A172 (cell line): ENCODE measurements at regions not wholly inside any gene's neighbourhood (a gene's known extent, or its start where the extent isn't known, plus 50 kb on each side); places are given as distances from the start of the nearest gene placed in this dataset.
A peak's percentile ranks its signal among the peaks of the same experiment; 100 is the strongest.
"Not testable (repeated sequence)": the region's sequence is repeated elsewhere in the genome, so short reads cannot be mapped to it uniquely, and the experiment has no call there.

Experiments used
- DNase-seq: peaks from one replicate; pipeline ENCODE4 v3.0.0-alpha.2; 2015; ENCODE audit warnings: low spot score

DNA sequence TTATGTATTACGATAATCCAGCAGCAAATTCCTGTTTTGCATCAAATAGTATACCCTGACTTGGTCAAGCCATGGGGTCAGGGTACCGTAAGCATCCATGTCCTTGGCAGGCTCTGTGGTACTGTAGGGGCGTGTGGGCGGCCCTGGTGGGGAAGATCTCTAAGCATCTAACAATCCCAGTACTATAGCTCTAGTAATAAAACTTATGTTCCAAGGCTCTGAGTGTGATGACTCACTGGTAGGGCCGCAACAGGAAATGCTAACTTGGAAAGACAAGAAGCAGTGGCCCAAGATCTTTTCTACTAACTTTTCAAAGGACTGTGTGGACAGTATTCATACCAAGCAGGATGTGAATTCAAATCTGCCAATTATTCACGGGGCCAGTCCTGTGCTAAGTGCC, 63.8 kb downstream of the CLEC18A start:
- DNase-seq = peak; percentile 31

- not testable (repeated sequence) for DNase-seq
These were observed 65.6 kb downstream of the CLEC18A start for GRCh38 chr16:70016751-70017150.

DNA sequence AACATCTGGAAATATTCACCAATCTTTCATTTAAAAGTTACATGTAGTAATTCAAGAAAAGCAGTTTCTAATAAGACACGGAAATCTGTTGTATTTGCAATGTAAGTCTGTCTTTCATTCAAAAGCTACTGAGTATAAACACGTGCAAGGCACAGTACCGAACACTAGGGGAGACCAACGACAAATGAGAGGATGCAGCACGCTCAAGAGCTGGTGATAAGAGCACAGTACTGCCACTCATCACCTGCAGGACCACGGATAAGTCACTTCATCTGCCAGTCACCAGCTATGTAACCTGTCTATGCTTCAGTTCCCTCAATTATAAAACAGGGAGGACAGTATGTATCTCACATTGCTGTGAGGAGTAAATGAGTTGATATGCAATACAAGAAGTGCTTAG, 67.1 kb downstream of the CLEC18A start:
- DNase-seq = peak; percentile 29

- not testable (repeated sequence) for DNase-seq
These were observed 72.1 kb downstream of the CLEC18A start for GRCh38 chr16:70023207-70023606.

GRCh38 chr16:70023956-70024355, 72.8 kb downstream of the CLEC18A start:
- DNase-seq = not testable (repeated sequence)

GRCh38 chr16:70026165-70026854, 75.2 kb downstream of the CLEC18A start:
- DNase-seq = peak; percentile 9

GRCh38 chr16:70032906-70033305, 81.2 kb upstream of the PDPR start:
- not testable (repeated sequence) for DNase-seq

DNA sequence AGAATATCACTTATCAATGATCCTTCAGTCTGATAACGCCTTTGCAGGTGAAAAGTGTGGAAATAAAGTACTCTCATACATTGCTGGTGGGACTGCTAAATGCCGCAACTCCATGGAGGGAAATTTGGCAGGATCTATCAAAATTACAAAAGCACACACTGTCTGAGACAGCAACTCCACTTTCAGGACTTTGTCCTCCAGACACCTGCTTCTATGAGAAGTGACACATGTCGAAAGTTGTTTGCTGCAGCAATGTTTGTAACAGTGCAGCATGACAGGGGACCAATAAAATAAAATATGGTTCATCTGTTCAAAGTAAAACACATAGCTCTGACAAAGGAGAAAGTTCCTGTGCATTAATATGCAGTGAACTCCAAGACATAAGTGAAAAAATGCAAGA, 76.2 kb upstream of the PDPR start:
- DNase-seq = not testable (repeated sequence)

DNA sequence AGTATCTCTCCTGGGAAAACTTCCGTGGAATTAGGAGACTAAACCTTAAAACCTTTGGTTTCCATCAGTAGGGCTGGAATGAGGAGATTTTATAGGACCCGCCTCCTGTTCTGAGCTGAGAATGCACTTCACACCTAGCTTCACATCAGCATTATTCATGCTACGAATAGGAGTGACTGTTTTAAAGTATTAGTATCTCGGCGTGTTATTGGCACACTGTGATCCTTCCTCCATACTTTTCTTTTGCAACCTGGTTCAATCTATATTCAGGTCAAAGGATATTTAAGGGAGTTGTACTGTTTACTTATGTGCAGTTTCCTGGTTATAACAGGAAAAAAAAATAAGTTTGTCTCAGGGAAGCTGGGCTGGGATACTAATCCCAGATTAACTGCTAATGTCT, 73.6 kb upstream of the PDPR start:
- DNase-seq = not testable (repeated sequence)

- not testable (repeated sequence) for DNase-seq
These were observed 70.5 kb upstream of the PDPR start for GRCh38 chr16:70043538-70044067.

DNA sequence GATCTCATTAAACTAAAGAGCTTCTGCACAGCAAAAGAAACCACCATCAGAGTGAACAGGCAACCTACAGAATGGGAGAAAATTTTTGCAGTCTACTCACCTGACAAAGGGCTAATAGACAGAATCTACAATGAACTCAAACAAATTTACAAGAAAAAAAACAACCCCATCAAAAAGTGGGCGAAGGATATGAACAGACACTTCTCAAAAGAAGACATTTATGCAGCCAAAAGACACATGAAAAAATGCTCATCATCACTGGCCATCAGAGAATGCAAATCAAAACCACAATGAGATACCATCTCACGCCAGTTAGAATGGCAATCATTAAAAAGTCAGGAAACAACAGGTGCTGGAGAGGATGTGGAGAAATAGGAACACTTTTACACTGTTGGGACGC, 67.6 kb upstream of the PDPR start:
- DNase-seq = not testable (repeated sequence)

GRCh38 chr16:70048083-70048482, 66.0 kb upstream of the PDPR start:
- DNase-seq = not testable (repeated sequence)

GRCh38 chr16:70058056-70058455, 56.1 kb upstream of the PDPR start:
- DNase-seq = not testable (repeated sequence)

- not testable (repeated sequence) for DNase-seq
These were observed 54.7 kb upstream of the PDPR start for GRCh38 chr16:70059429-70059828.

DNA sequence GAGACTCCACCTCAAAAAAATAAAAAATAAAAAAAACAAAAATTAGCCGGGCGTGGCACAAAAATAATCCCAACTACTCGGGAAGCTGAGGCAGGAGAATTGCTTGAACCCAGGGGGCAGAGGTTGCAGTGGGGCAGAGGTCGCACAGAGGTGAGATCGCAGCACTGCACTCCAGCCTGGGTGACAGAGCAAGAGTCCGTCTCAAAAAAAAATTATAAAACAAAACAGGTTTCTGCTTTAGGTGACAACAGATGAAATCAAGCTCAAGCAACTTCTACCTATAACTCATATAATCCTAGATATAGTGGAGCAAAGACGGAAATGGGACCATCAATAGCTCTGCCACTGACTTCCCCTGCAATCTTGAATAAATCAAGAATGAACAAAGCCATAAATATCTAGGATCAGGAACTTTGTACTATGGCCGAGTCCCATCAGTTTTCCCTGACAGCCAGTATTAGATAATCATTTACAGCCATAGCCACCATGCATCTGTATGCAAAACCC, 53.6 kb upstream of the PDPR start:
- DNase-seq = not testable (repeated sequence)

DNA sequence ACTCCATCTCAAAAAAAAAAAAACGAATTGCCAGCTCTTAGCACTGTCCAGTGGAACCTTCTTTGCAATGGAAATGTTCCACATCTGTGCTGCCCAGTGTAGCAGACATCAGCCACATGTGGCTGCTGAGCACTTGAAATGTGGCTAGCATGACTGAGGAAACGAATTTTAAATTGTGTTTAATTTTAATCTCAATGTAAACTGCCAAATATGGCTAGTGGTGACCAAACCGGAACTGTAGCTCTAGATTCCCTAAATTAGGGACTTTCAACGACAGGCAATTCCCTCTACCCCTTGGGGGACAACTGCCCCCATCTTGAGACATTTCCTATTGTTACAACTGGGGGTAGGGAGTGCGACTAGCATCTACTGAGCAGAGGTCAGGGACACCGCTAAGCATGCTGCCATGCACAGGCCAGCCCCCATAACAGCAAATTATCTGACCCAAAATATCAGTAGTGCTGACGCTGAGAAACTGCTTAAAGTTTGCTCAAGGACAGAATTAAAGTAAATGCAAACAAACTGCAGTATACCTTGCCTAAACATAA, 52.4 kb upstream of the PDPR start:
- not testable (repeated sequence) for DNase-seq

DNA sequence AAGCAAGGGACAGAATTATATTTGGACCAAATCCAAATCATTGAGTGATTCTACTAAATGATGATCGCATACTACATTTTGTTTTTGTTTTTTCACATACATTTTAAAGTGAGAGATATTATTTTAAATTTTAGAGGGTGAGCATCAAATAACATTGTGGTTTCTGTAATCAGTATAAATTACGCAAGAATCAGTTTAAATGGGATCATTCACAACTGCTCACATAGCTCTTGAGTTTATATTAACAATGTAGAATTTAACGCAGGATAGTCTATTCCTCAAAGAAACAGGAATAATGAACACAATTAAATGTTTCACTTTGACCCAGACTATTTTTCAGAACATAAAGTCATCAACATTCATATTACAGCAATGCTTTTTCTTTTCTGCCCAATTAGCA, 51.2 kb upstream of the PDPR start:
- not testable (repeated sequence) for DNase-seq
